Endothelial cell of umbilical vein (primary cell): ENCODE measurements at regions not wholly inside any gene's neighbourhood (a gene's known extent, or its start where the extent isn't known, plus 50 kb on each side); places are given as distances from the start of the nearest gene placed in this dataset.

ENCODE experiments used
- BruUV-seq: library from RNA; stranded (reverse); fragments of 400-500 nt; replicated peaks from 2 replicates; lab custom pipeline; 2021; lab: Mats Ljungman, UMichigan
- CTCF ChIA-PET: fragments of 300-600, 350-600 bp; sonication (Branson Sonifier 250); formaldehyde crosslinking; loops from one replicate; lab custom pipeline; 2021; ENCODE audit warnings: antibody characterized with exemption, inconsistent platforms; lab: Charles Lee
- POLR2A ChIA-PET: fragments of 300-600, 350-600 bp; sonication (Branson Sonifier 250); formaldehyde crosslinking; loops from one replicate; lab custom pipeline; 2021; ENCODE audit warnings: antibody characterized with exemption, inconsistent platforms; lab: Charles Lee
- DNase-seq: peaks from one replicate; pipeline ENCODE4 v3.0.0-alpha.2; 2011; ENCODE audit warnings: low read depth, low spot score
- FAIRE-seq: peaks from 2 replicates; lab custom pipeline; 2011; peaks lifted over from hg19 to GRCh38; lab: Jason Lieb, UNC
- H2AFZ ChIP-seq: 2 replicates; pipeline ENCODE4 v1.6.0; 2012; ENCODE audit warnings: low read depth, low read length, control low read depth, inconsistent platforms
- H3K27ac ChIP-seq: 2 replicates; pipeline ENCODE4 v1.5.1; 2011; ENCODE audit warnings: low read depth, mild to moderate bottlenecking, control low read depth, low read length, moderate library complexity; ENCODE audit not compliant: insufficient read depth
- H3K27me3 ChIP-seq, 2 experiments: 2 replicates each; pipeline versions ENCODE4 v1.6.0 to v1.6.1; 2011; ENCODE audit warnings: low read length in 2 of 2, mixed read lengths in 1 of 2; ENCODE audit not compliant: control insufficient read depth in 2 of 2, insufficient read depth in 2 of 2
- H3K36me3 ChIP-seq, 2 experiments: 2 replicates in 1 of 2; 3 replicates in 1 of 2; pipeline ENCODE4 v1.5.1; 2011; ENCODE audit warnings: low read length in 2 of 2, mild to moderate bottlenecking in 1 of 2, moderate library complexity in 1 of 2; ENCODE audit not compliant: control insufficient read depth in 2 of 2, insufficient read depth in 2 of 2; ENCODE audit errors: extremely low read depth in 1 of 2
- H3K4me1 ChIP-seq: 3 replicates; pipeline ENCODE4 v1.5.1; 2011; ENCODE audit warnings: mild to moderate bottlenecking, low read length; ENCODE audit not compliant: control insufficient read depth, insufficient read depth; ENCODE audit errors: extremely low read depth
- H3K4me2 ChIP-seq: 2 replicates; pipeline ENCODE4 v1.6.1; 2011; ENCODE audit warnings: low read length, control low read depth, mixed read lengths; ENCODE audit not compliant: insufficient read depth
- H3K4me3 ChIP-seq, 3 experiments: fragments of 200-600 bp in 1 of 3; sonication (generic), shearing (Covaris generic) in 1 of 3; replicated peaks in 1 of 3; 2 replicates each; pipeline ENCODE4 v1.5.1; 2011 to 2016; ENCODE audit warnings: control low read depth in 3 of 3, low read length in 3 of 3, mild to moderate bottlenecking in 2 of 3, inconsistent platforms in 1 of 3, low read depth in 1 of 3, moderate library complexity in 1 of 3; ENCODE audit not compliant: insufficient read depth in 1 of 3
- H3K79me2 ChIP-seq: 2 replicates; pipeline ENCODE4 v1.6.0; 2012; ENCODE audit warnings: low read length, inconsistent platforms; ENCODE audit not compliant: control insufficient read depth, insufficient read depth
- H3K9ac ChIP-seq: replicated peaks from 2 replicates; pipeline ENCODE3; 2011; ENCODE audit warnings: low read length, control low read depth; ENCODE audit not compliant: insufficient read depth; ENCODE audit errors: extremely low read depth
- H3K9me1 ChIP-seq: replicated peaks from 3 replicates; pipeline ENCODE4 v1.6.0; 2011; ENCODE audit warnings: mild to moderate bottlenecking, low read length; ENCODE audit not compliant: control insufficient read depth, insufficient read depth; ENCODE audit errors: extremely low read depth
- H3K9me3 ChIP-seq: replicated peaks from 2 replicates; pipeline ENCODE4 v1.5.1; 2012; ENCODE audit warnings: low read length, inconsistent platforms; ENCODE audit not compliant: control insufficient read depth, insufficient read depth
- H4K20me1 ChIP-seq: replicated peaks from 2 replicates; pipeline ENCODE3; 2011; ENCODE audit warnings: mild to moderate bottlenecking, low read length; ENCODE audit not compliant: control insufficient read depth, insufficient read depth; ENCODE audit errors: extremely low read depth
- EZH2 ChIP-seq: IDR thresholded peaks from 2 replicates; pipeline ENCODE4 v1.6.1; 2012; ENCODE audit warnings: borderline replicate concordance, low read depth, mild to moderate bottlenecking, moderate library complexity, low read length, inconsistent platforms; ENCODE audit not compliant: severe bottlenecking
- FOS ChIP-seq: IDR thresholded peaks from 2 replicates; pipeline ENCODE4 v1.6.1; 2011; ENCODE audit warnings: mild to moderate bottlenecking, low read length, moderate library complexity, borderline replicate concordance; ENCODE audit not compliant: insufficient read depth
- GATA2 ChIP-seq: IDR thresholded peaks from 2 replicates; pipeline ENCODE4 v1.7.0; 2011; ENCODE audit warnings: low read depth, mild to moderate bottlenecking, moderate library complexity, mixed read lengths, low read length; ENCODE audit not compliant: insufficient read length, insufficient read depth
- JUN ChIP-seq: IDR thresholded peaks from 2 replicates; pipeline ENCODE4 v1.6.1; 2011; ENCODE audit warnings: borderline replicate concordance, low read depth; ENCODE audit not compliant: insufficient read length, insufficient read depth
- MYC ChIP-seq: IDR thresholded peaks from one replicate; pipeline ENCODE4 v1.6.1; 2011; ENCODE audit warnings: mild to moderate bottlenecking, low read depth, low read length
- POLR2A ChIP-seq: IDR thresholded peaks from 2 replicates; pipeline ENCODE4 v1.6.1; 2012; ENCODE audit warnings: low read depth, mild to moderate bottlenecking, control low read depth, low read length
- POLR2AphosphoS5 ChIP-seq: IDR thresholded peaks from 2 replicates; pipeline ENCODE4 v1.6.1; 2012; ENCODE audit warnings: low read depth, mild to moderate bottlenecking, control low read depth, low read length, moderate library complexity; ENCODE audit not compliant: insufficient read depth
- dilution Hi-C: fragments of 300-500 bp; cut with MboI; formaldehyde crosslinking; loops from one replicate; pipeline ENCODE4 v1.15.0; 2019; ENCODE audit warnings: low sequenced_read_pairs; ENCODE audit not compliant: extremely low pct_ligation_motif_present
- intact Hi-C: fragments of 100-400 bp; cut with micrococcal nuclease; formaldehyde crosslinking; loops from one replicate; pipeline ENCODE4 v1.10.0; 2022
- TF ChIP-seq, protein P1 (sequence below): IDR thresholded peaks from 2 replicates; pipeline ENCODE4 v1.6.1; 2011; ENCODE audit not compliant: insufficient read depth, insufficient read length
- TF ChIP-seq, protein P2 (sequence below), 2 donors: IDR thresholded peaks; 1 replicate in 1 of 2; 2 replicates in 1 of 2; pipeline ENCODE4 v1.5.1; 2011; ENCODE audit warnings: low read length in 2 of 2, mild to moderate bottlenecking in 2 of 2, moderate library complexity in 2 of 2, control low read depth in 1 of 2, inconsistent platforms in 1 of 2, low read depth in 1 of 2; ENCODE audit not compliant: insufficient read depth in 1 of 2; ENCODE audit errors: extremely low read depth in 1 of 2

- H3K79me2 ChIP-seq = no peaks in the 10 kb centered on the region
- no peaks in the 10 kb centered on the region for H3K36me3 ChIP-seq
- no peak for FAIRE-seq
- H4K20me1 ChIP-seq = no peaks in the 10 kb centered on the region
- dilution Hi-C loops = no loop called here
- no peaks in the 10 kb centered on the region for H3K9me1 ChIP-seq
- H3K4me3 ChIP-seq = no peak overlapping the region
- no peak for DNase-seq
- POLR2A ChIA-PET = no interaction called here
- no TSS peak for BruUV-seq
- intact Hi-C loops = no loop called here
- no peaks in the 10 kb centered on the region for H3K9me3 ChIP-seq
- TF ChIP-seq GATA2 (no peak), EZH2 (no peak), MYC (no peak), FOS (no peak), JUN (no peak), POLR2A (no peak), POLR2AphosphoS5 (no peak)
- TF ChIP-seq, protein P1, sequence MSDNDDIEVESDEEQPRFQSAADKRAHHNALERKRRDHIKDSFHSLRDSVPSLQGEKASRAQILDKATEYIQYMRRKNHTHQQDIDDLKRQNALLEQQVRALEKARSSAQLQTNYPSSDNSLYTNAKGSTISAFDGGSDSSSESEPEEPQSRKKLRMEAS = no peak
- TF ChIP-seq, protein P2, sequence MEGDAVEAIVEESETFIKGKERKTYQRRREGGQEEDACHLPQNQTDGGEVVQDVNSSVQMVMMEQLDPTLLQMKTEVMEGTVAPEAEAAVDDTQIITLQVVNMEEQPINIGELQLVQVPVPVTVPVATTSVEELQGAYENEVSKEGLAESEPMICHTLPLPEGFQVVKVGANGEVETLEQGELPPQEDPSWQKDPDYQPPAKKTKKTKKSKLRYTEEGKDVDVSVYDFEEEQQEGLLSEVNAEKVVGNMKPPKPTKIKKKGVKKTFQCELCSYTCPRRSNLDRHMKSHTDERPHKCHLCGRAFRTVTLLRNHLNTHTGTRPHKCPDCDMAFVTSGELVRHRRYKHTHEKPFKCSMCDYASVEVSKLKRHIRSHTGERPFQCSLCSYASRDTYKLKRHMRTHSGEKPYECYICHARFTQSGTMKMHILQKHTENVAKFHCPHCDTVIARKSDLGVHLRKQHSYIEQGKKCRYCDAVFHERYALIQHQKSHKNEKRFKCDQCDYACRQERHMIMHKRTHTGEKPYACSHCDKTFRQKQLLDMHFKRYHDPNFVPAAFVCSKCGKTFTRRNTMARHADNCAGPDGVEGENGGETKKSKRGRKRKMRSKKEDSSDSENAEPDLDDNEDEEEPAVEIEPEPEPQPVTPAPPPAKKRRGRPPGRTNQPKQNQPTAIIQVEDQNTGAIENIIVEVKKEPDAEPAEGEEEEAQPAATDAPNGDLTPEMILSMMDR (IDR thresholded peaks at IDR 0.05; ENCODE audit: extremely low read depth in 1 of 2, insufficient read depth in 1 of 2, low read depth in 1 of 2, low read length in 2 of 2) = no peak
- H3K27ac ChIP-seq = no peak overlapping the region
- H3K4me1 ChIP-seq = no peaks in the 10 kb centered on the region
- H3K4me2 ChIP-seq = no peak overlapping the region
- no peak overlapping the region for H2AFZ ChIP-seq
- no peak overlapping the region for H3K9ac ChIP-seq
- H3K27me3 ChIP-seq = no peaks in the 10 kb centered on the region
- CTCF ChIA-PET = no interaction called here
These were observed 308.1 kb upstream of the ADCY2 start for GRCh38 chr5:7087719-7088297.
